Effector memory CD8-positive, alpha-beta T cell (primary cell): ENCODE measurements at regions not wholly inside any gene's neighbourhood (a gene's known extent, or its start where the extent isn't known, plus 50 kb on each side); places are given as distances from the start of the nearest gene placed in this dataset.

ENCODE experiments used
- ATAC-seq: fragments of 150-1000 bp; cut with Tn5 transposase; replicated peaks from 2 replicates; pipeline ENCODE4 v1.10.0; 2021; ENCODE audit warnings: mild to moderate bottlenecking, moderate library complexity
- DNase-seq, 3 experiments: peaks; one replicate each; pipeline ENCODE4 v3.0.0; 2021
- H3K27ac Mint-ChIP-seq, 2 donors: one replicate each; pipeline ENCODE4 v1.8.0; 2022; ENCODE audit warnings: mild to moderate bottlenecking in 2 of 2, mixed read lengths in 2 of 2, moderate library complexity in 2 of 2
- H3K27me3 Mint-ChIP-seq, 2 donors: one replicate each; pipeline ENCODE4 v1.8.0; 2022; ENCODE audit warnings: mixed read lengths in 2 of 2
- H3K36me3 Mint-ChIP-seq: one replicate; pipeline ENCODE4 v1.8.0; 2022; ENCODE audit warnings: mild to moderate bottlenecking, moderate library complexity, mixed read lengths; ENCODE audit not compliant: insufficient read depth
- H3K4me1 Mint-ChIP-seq, 2 donors: one replicate each; pipeline ENCODE4 v1.8.0; 2022; ENCODE audit warnings: low read depth in 2 of 2, mixed read lengths in 2 of 2
- H3K4me3 Mint-ChIP-seq, 2 donors: one replicate each; pipeline ENCODE4 v1.8.0; 2022; ENCODE audit warnings: mild to moderate bottlenecking in 2 of 2, mixed read lengths in 2 of 2, moderate library complexity in 2 of 2
- H3K9me3 Mint-ChIP-seq, 2 donors: one replicate each; pipeline ENCODE4 v1.8.0; 2022; ENCODE audit warnings: mixed read lengths in 2 of 2

DNA sequence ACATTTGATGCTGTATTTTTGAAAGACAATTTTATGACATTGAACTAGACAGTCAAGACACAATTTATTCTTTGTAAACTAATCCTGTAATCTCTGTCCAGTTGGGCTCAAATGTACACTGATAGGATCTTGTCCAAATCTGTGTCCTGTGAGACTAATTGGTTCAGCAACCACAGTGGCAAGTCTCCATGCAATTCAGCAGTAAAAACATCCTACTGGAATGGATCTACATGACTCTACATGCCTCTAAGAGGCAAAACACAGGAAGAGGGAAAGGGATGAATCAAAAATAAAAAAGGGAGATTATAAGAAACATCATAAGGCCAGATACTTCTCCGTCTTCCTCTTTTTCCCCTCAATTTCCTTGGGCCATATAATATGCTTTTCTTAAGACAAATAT, 1164.2 kb downstream of the NLGN4Y start:
- no peak overlapping the region for H3K4me3 Mint-ChIP-seq
- H3K36me3 Mint-ChIP-seq: no peaks in the 10 kb centered on the region
- no peak for DNase-seq
- H3K27me3 Mint-ChIP-seq: no peaks in the 10 kb centered on the region
- H3K9me3 Mint-ChIP-seq: peaks cover 0 to 2% of the 10 kb centered on the region in 2 donors
- H3K4me1 Mint-ChIP-seq: no peaks in the 10 kb centered on the region
- no peak overlapping the region for H3K27ac Mint-ChIP-seq
- no peak for ATAC-seq

DNA sequence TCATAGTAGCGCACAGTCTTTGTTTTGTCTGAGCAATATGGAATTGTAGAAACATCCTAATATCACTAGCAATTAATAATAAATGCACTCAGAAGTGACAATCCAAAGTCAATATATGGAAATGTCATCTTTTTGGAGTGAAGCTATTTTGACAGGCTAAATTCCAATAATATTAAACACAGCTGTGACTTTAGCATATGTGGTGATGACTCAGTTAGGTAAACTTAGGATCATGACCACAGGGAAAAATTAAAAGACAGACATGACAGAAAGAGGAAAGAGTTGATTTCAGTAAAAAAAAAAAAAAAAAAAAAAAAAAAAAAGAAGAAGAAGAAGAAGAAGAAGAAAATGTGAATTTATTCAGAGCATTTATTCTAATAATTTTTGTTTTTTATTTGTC, 1165.7 kb downstream of the NLGN4Y start:
- no peaks in the 10 kb centered on the region for H3K27me3 Mint-ChIP-seq
- ATAC-seq (no peak), DNase-seq (no peak)
- no peaks in the 10 kb centered on the region for H3K4me1 Mint-ChIP-seq
- H3K9me3 Mint-ChIP-seq: peaks cover 0 to 2% of the 10 kb centered on the region in 2 donors
- H3K4me3 Mint-ChIP-seq: no peak overlapping the region
- H3K36me3 Mint-ChIP-seq: no peaks in the 10 kb centered on the region
- H3K27ac Mint-ChIP-seq: no peak overlapping the region

DNA sequence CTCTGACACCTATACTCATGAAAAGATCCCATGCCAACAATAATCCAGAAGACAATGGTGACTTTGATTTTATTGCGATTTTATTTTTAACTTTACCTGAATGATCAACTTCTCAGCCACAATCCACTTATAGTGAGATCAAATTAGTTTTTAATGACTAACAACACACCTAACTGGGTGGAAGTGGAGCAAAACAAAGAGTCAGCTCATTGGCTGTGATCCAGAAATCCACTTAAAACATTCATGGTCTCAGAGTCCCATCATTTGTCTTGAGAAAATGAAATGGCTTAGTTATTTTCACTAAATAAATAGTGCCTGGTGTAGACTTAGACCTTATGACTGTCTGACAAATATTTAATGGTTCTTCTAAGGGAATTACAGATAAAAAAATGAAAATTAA, 1177.8 kb downstream of the NLGN4Y start:
- Mint-ChIP-seq H3K4me1 (no peaks in the 10 kb centered on the region), H3K9me3 (peaks cover 0 to 4% of the 10 kb centered on the region in 2 donors), H3K27me3 (no peaks in the 10 kb centered on the region), H3K36me3 (no peaks in the 10 kb centered on the region), H3K27ac (no peak overlapping the region), H3K4me3 (no peak overlapping the region)
- DNase-seq (no peak), ATAC-seq (no peak)

DNA sequence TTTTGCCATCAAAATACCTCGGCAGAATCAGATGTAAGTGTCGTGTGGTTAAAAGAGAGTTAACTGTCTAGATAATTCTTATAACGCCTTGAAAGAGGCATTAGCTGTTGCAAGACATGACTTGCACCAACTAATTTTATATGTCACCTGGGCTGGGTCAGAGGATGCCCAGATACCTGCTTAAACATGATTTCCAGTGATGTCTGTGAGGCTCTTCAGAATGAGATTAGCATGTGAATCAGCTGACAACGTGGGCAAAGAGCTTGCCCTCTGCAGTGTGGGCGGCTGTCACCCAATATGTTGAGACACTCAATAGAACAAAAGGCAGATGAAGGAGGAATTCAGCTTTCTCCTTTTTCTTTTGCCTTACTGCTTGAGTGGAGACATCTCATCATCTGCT, 1180.6 kb downstream of the NLGN4Y start:
- no peaks in the 10 kb centered on the region for H3K36me3 Mint-ChIP-seq
- no peak for DNase-seq
- no peaks in the 10 kb centered on the region for H3K27me3 Mint-ChIP-seq
- H3K4me1 Mint-ChIP-seq: no peaks in the 10 kb centered on the region
- no peak overlapping the region for H3K27ac Mint-ChIP-seq
- no peak overlapping the region for H3K4me3 Mint-ChIP-seq
- peaks cover 4 to 6% of the 10 kb centered on the region in 2 donors for H3K9me3 Mint-ChIP-seq
- no peak for ATAC-seq

DNA sequence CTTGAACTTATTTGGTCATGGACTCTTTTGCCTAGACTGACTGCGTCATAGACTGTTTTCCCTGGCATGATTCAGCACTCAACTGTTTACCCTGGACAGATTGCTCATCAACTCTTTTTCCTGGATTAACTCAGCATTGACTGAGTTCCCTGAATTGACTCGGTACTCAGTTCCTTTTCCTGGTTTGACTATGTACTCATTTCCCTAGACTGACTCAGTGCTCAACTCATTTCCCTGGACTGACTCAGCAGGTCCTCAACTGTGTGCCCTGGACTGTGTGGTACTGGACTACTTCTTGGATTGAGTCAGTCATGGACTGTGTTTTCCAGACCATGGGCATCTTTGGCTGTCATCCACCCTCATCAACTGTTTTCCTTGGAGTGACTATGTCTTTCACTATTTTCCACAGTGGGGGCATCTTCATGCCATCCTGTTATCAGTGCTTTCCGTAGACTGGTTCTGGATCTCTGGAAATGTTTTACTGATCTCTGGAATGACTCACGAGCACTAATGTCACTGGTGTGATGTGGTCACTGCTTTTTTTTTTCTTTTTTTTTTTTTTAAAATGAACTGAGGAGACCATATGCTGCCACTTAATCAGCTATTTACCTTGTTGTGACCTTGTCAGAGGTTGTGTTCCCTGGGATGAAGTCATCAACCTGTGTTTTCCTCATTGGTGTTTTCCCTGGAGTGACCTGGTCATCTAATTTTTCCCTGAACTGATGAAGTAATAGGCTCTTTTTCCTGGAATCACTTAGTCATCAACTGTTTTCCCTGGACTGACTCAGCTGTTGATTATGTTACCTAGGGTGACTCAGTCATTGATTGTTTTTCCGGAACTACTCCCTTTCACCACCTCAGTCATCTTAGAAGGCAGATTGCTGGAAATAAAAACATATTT, 1225.5 kb downstream of the NLGN4Y start:
- ATAC-seq: no peak
- H3K27ac Mint-ChIP-seq: no peak overlapping the region
- no peak for DNase-seq
- H3K4me3 Mint-ChIP-seq: no peak overlapping the region
- H3K27me3 Mint-ChIP-seq: no peaks in the 10 kb centered on the region
- peaks cover 15 to 31% of the 10 kb centered on the region in 2 donors for H3K9me3 Mint-ChIP-seq
- no peaks in the 10 kb centered on the region for H3K4me1 Mint-ChIP-seq
- H3K36me3 Mint-ChIP-seq: no peaks in the 10 kb centered on the region

DNA sequence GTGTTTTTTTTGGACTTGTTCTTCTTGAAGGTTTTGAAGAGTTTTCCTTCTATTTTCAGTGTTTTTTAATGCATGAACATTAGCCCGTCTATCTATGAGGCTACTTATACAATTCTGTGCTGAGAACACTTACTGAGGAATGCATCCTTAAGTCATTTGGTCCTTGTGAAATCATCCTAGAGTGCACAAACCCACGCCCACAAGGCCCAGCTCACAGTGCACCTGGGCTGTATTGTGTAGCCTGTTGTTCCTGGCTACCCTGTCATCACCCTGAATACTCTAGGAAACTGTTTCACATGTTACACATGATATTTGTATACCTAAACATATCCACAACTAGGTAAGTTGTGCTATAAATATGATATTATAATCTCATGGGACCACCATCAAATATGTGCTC, 1226.7 kb downstream of the NLGN4Y start:
- Mint-ChIP-seq H3K36me3 (no peaks in the 10 kb centered on the region), H3K27ac (no peak overlapping the region), H3K9me3 (peaks cover 6 to 24% of the 10 kb centered on the region in 2 donors), H3K4me3 (no peak overlapping the region), H3K27me3 (no peaks in the 10 kb centered on the region), H3K4me1 (no peaks in the 10 kb centered on the region)
- ATAC-seq: no peak
- DNase-seq: no peak

DNA sequence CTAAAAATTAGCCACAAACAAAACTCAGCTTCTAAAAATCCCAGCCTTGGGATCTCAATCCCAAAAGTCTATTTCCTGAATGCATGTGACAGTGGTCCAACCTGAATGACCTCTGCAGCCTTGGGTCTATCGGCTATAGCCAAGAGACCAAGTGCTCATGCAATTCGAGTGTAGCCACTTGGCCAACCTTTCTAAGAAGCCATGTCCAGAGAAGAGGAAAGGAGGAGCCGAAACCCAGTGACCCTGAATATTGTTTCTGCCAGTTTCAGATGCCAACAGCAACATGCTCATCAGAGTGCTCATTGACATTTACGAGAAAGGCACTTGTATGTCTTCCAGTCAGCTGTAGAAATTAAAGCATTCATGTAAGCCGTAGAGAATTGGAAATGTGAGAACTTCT, 1231.9 kb downstream of the NLGN4Y start:
- no peak for DNase-seq
- no peaks in the 10 kb centered on the region for H3K27me3 Mint-ChIP-seq
- H3K36me3 Mint-ChIP-seq: no peaks in the 10 kb centered on the region
- no peak overlapping the region for H3K4me3 Mint-ChIP-seq
- H3K4me1 Mint-ChIP-seq: no peaks in the 10 kb centered on the region
- no peak for ATAC-seq
- no peak overlapping the region for H3K27ac Mint-ChIP-seq
- no peaks in the 10 kb centered on the region for H3K9me3 Mint-ChIP-seq

DNA sequence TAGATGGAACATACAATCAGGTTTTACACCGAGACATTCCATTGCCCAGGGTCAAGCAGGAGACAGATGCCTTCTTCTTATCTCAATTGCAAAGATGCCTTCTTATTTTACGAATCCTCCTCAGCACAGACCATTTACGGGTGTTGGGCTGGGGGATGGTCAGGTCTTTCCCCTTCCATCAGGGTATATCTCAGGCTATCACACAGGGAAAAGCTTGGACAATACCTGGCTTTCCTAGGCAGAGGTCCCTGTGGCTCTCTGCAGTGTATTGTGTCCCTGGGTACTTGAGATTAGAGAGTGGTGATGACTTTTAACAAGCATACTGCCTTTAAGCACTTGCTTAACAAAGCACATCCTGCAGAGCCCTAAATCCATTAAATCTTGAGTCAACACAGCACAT, 1249.2 kb downstream of the NLGN4Y start:
- no peaks in the 10 kb centered on the region for H3K4me1 Mint-ChIP-seq
- ATAC-seq: no peak
- H3K36me3 Mint-ChIP-seq: no peaks in the 10 kb centered on the region

DNA sequence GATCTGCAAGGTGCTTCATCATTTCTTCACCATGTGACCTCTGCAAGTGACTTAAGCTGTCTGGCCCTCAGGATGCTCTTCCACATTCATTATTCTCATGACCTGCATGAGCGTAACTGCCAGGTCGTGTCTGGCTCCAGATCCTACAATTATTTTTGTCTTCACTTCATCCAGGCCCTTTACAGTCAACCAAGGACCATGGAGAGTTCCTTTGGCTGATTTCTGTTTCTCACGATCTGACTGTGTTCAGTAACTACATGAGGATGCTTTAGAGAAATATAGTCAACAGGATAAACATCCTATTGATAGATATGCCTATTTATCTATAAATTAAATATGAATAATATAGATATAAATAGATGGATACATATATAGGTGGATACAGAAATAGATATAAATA, 1251.6 kb downstream of the NLGN4Y start:
- DNase-seq (no peak), ATAC-seq (no peak)
- Mint-ChIP-seq H3K36me3 (no peaks in the 10 kb centered on the region), H3K4me3 (no peak overlapping the region), H3K27ac (no peak overlapping the region), H3K9me3 (peaks cover 0 to 12% of the 10 kb centered on the region in 2 donors), H3K4me1 (no peaks in the 10 kb centered on the region), H3K27me3 (no peaks in the 10 kb centered on the region)

More for the DNA sequence above, 1249.2 kb downstream of the NLGN4Y start:
- Mint-ChIP-seq H3K9me3 (peaks cover 0 to 9% of the 10 kb centered on the region in 2 donors), H3K4me3 (no peak overlapping the region), H3K27me3 (no peaks in the 10 kb centered on the region), H3K27ac (no peak overlapping the region)
- no peak for DNase-seq

DNA sequence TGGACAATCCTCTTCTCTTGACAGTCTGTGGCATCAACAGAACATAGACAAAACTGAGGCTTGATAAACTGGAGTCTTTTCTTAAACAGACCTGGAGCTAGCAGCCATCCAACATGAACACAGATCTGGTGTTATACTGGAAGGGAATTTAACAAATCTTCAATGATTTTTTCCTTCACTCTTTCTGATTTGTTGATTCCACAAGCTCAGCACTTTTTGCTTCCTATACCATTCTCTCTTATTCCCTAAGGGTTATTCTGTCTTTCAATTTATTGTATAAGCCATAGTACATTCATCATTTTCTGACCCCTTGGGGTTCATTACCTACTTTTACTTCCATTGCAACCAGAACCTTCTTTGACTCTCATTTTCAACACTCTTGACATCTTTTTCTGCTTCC, 1255.6 kb downstream of the NLGN4Y start:
- ATAC-seq: no peak
- H3K27ac Mint-ChIP-seq: no peak overlapping the region
- H3K36me3 Mint-ChIP-seq: no peaks in the 10 kb centered on the region

DNA sequence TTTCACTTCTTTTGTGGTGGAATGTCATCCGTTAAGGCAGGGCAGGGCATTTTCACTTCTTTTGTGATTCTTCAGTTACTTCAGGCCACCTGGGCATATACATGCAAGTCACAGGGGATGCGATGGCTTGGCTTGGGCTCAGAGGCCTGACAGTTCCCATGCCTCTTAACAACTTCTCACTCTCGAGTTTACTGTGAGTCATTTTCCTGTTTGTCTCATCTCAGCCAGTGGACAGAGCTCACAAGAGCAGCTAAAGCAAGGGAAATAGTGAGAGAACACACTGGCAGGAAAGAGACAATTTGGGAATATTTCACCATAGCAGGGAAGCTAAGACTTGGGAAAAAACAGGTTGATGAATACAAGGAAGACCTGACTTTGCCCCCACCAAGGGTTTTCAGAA, 1275.7 kb downstream of the NLGN4Y start:
- Mint-ChIP-seq H3K36me3 (no peaks in the 10 kb centered on the region), H3K9me3 (peaks cover 0 to 8% of the 10 kb centered on the region in 2 donors), H3K27me3 (no peaks in the 10 kb centered on the region), H3K4me3 (no peak overlapping the region), H3K27ac (no peak overlapping the region), H3K4me1 (no peaks in the 10 kb centered on the region)
- no peak for ATAC-seq
- DNase-seq: no peak

More for the DNA sequence above, 1255.6 kb downstream of the NLGN4Y start:
- Mint-ChIP-seq H3K4me3 (no peak overlapping the region), H3K4me1 (no peaks in the 10 kb centered on the region), H3K9me3 (peaks cover 0 to 7% of the 10 kb centered on the region in 2 donors), H3K27me3 (no peaks in the 10 kb centered on the region)
- no peak for DNase-seq

DNA sequence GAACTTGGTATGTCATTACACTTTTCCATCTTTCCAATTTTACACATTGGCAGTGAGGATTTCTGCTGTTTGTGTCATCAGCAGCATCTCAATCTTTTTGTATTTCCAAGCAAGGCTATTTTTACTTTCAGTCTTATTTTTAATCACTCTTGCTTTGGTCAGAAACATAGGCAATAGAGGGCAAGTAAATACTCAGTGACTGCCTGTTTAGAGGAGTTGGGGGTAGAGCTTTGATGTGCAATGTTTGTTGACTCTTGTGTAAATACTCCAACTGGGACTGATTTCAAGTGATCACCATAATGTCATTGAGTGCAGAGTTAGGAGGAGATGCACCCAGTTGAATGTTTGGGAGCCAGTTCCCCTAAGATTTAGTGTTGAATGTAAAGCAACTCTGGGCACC, 1281.7 kb downstream of the NLGN4Y start:
- ATAC-seq (no peak), DNase-seq (no peak)
- Mint-ChIP-seq H3K27me3 (no peaks in the 10 kb centered on the region), H3K9me3 (peaks cover 0 to 3% of the 10 kb centered on the region in 2 donors), H3K4me3 (no peak overlapping the region), H3K27ac (no peak overlapping the region), H3K36me3 (no peaks in the 10 kb centered on the region), H3K4me1 (no peaks in the 10 kb centered on the region)

DNA sequence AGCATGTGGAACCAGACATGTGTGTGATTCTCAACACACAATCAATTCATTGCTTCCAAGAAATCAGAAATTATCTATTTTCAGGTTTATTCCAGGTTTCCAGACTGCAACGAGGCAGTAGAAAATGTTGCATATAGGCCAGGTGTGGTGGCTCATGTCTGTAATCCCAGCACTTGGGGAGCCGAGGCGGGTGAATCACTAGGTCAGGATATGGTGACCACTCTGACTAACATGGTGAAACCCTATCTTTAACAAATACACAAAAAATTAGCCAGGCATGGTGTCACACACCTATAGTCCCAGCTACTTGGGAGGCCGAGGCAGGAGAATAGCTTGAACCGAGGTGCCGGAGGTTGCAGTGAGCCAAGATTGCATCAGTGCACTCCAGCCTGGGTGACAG, 1289.9 kb downstream of the NLGN4Y start:
- no peak for ATAC-seq
- no peak overlapping the region for H3K27ac Mint-ChIP-seq
- no peaks in the 10 kb centered on the region for H3K36me3 Mint-ChIP-seq
- H3K9me3 Mint-ChIP-seq: peaks cover 8 to 9% of the 10 kb centered on the region in 2 donors
- no peak overlapping the region for H3K4me3 Mint-ChIP-seq
- H3K27me3 Mint-ChIP-seq: no peaks in the 10 kb centered on the region
- no peak for DNase-seq
- H3K4me1 Mint-ChIP-seq: no peaks in the 10 kb centered on the region
